ENCODE measurements at regions not wholly inside any gene's neighbourhood (a gene's known extent, or its start where the extent isn't known, plus 50 kb on each side); places are given as distances from the start of the nearest gene placed in this dataset.

GRCh38 chr16:82357237-82357636, 187.2 kb upstream of the MPHOSPH6 start:
- no peak for TF ChIP-seq ZFP30 (CRISPR knock-in tag; IDR thresholded peaks at IDR 0.05)
- no peak for TF ChIP-seq SNAI2 (CRISPR knock-in tag; IDR thresholded peaks at IDR 0.05)
- no peak for TF ChIP-seq ZC3H10 (CRISPR knock-in tag; IDR thresholded peaks at IDR 0.05)
- TF ChIP-seq POU6F1 (CRISPR knock-in tag; IDR thresholded peaks at IDR 0.05; ENCODE audit: borderline replicate concordance, low read depth), result no peak
- TF ChIP-seq BACH2 (CRISPR knock-in tag; IDR thresholded peaks at IDR 0.05; ENCODE audit: borderline replicate concordance), result no peak
- no peak for TF ChIP-seq GLIS3 (CRISPR knock-in tag; IDR thresholded peaks at IDR 0.05)
- TF ChIP-seq ARNTL (CRISPR knock-in tag; IDR thresholded peaks at IDR 0.05; ENCODE audit: borderline replicate concordance, low read depth), result no peak
- TF ChIP-seq RARB (CRISPR knock-in tag; IDR thresholded peaks at IDR 0.05), result no peak
- TF ChIP-seq TOX (CRISPR knock-in tag; IDR thresholded peaks at IDR 0.05; ENCODE audit: borderline replicate concordance), result no peak
- ATAC-seq, result no peak

DNA sequence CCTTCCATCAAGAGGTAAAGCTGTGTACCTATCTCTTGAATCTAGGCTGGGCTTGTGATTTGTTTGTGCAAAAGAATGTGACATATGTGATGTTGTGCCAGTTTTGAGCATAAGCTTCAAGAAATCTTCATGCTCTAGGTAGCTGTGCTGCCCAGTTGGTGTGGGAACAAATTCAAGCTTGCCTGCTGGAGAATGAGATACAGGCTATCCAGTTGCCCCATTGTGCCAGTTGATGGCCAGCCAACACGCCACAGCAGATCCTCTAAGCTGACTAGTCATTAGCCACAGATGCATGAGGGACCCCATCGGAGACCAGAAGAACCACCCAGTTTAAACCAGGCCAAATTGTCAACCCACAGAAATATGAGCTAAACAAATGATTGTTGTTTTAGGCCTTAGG, 180.5 kb upstream of the MPHOSPH6 start:
- TF ChIP-seq ZNF8 (CRISPR knock-in tag; IDR thresholded peaks at IDR 0.05) (no peak), BACH2 (CRISPR knock-in tag; IDR thresholded peaks at IDR 0.05; ENCODE audit: borderline replicate concordance) (no peak), RARB (CRISPR knock-in tag; IDR thresholded peaks at IDR 0.05) (no peak), CREB5 (CRISPR knock-in tag; IDR thresholded peaks at IDR 0.05; ENCODE audit: low read depth) (no peak), GLIS3 (CRISPR knock-in tag; IDR thresholded peaks at IDR 0.05) (no peak), CSDC2 (CRISPR knock-in tag; IDR thresholded peaks at IDR 0.05) (no peak), ZFP3 (CRISPR knock-in tag; IDR thresholded peaks at IDR 0.05) (no peak), ZC3H10 (CRISPR knock-in tag; IDR thresholded peaks at IDR 0.05) (no peak), ZNF70 (CRISPR knock-in tag; IDR thresholded peaks at IDR 0.05) (no peak), SNAI2 (CRISPR knock-in tag; IDR thresholded peaks at IDR 0.05) (no peak), PPARA (CRISPR knock-in tag; IDR thresholded peaks at IDR 0.05; ENCODE audit: borderline replicate concordance) (no peak), TOX (CRISPR knock-in tag; IDR thresholded peaks at IDR 0.05; ENCODE audit: borderline replicate concordance) (no peak), OSR1 (CRISPR knock-in tag; IDR thresholded peaks at IDR 0.05) (no peak), CSRNP3 (CRISPR knock-in tag; IDR thresholded peaks at IDR 0.05) (no peak), TCF4 (CRISPR knock-in tag; IDR thresholded peaks at IDR 0.05; ENCODE audit: borderline replicate concordance) (no peak), ARNTL (CRISPR knock-in tag; IDR thresholded peaks at IDR 0.05; ENCODE audit: borderline replicate concordance, low read depth) (no peak), PATZ1 (CRISPR knock-in tag; IDR thresholded peaks at IDR 0.05; ENCODE audit: borderline replicate concordance) (no peak), POU6F1 (CRISPR knock-in tag; IDR thresholded peaks at IDR 0.05; ENCODE audit: borderline replicate concordance, low read depth) (no peak)
- TF ChIP-seq, protein P1, sequence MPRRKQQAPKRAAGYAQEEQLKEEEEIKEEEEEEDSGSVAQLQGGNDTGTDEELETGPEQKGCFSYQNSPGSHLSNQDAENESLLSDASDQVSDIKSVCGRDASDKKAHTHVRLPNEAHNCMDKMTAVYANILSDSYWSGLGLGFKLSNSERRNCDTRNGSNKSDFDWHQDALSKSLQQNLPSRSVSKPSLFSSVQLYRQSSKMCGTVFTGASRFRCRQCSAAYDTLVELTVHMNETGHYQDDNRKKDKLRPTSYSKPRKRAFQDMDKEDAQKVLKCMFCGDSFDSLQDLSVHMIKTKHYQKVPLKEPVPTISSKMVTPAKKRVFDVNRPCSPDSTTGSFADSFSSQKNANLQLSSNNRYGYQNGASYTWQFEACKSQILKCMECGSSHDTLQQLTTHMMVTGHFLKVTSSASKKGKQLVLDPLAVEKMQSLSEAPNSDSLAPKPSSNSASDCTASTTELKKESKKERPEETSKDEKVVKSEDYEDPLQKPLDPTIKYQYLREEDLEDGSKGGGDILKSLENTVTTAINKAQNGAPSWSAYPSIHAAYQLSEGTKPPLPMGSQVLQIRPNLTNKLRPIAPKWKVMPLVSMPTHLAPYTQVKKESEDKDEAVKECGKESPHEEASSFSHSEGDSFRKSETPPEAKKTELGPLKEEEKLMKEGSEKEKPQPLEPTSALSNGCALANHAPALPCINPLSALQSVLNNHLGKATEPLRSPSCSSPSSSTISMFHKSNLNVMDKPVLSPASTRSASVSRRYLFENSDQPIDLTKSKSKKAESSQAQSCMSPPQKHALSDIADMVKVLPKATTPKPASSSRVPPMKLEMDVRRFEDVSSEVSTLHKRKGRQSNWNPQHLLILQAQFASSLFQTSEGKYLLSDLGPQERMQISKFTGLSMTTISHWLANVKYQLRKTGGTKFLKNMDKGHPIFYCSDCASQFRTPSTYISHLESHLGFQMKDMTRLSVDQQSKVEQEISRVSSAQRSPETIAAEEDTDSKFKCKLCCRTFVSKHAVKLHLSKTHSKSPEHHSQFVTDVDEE (CRISPR knock-in tag; IDR thresholded peaks at IDR 0.05), result no peak
- no peak for ATAC-seq

Measured in SK-N-SH treated with all-trans-retinoic acid at 6 μM for 48 hours (cell line).